NOMO-1 (cell line): ENCODE measurements at regions not wholly inside any gene's neighbourhood (a gene's known extent, or its start where the extent isn't known, plus 50 kb on each side); places are given as distances from the start of the nearest gene placed in this dataset.
"Not testable (repeated sequence)": the region's sequence is repeated elsewhere in the genome, so short reads cannot be mapped to it uniquely, and the experiment has no call there.

Experiments
- DNase-seq, 2 experiments: peaks; one replicate each; lab custom pipeline; 2025; ENCODE audit not compliant: unreplicated experiment in 2 of 2; lab: John Stamatoyannopoulos, UW

- no peak for DNase-seq
Measured at GRCh38 chr14:82759656-82760055, 1226.0 kb upstream of the SEL1L start.

- no peak for DNase-seq
Measured at GRCh38 chr14:82766123-82766522, 1232.5 kb upstream of the SEL1L start.

DNA sequence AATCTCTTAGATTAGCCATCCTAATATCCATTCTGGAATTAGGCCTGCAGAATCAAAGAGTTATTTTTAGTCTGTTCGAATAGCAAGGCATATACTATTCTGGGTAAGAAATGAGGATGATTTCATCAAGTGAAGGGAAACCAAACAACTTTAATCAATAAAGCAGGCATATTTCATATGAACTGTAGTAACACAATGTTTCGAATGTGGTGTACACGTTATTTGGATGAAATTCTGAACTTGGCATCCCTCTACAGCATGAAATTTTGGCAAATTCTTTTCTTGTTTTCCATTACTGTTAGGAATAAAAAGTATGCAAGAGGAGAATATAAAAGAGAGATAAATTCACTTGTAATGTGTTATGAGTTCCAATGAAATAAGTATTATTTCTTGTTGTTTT is 1233.3 kb upstream of the SEL1L start:
- no peak for DNase-seq

DNA sequence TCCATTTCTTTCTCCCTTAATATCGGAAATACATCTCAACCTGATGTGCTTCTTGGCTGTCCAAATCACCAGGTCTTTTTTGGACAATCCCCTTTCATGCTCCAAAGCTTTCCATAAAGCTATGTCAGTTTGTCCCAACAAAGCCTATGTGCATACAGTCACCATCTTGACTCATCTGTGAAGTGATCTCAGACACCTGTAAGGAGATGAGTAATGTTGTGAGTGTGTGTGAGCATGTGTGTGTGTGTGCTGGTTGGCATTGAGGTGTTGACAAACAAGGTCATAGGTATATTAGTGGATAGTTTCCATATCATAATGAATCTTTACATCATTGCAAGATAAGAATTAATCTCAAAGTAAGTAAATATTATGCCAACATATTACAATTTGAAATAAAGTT is 1243.3 kb upstream of the SEL1L start:
- no peak for DNase-seq

DNA sequence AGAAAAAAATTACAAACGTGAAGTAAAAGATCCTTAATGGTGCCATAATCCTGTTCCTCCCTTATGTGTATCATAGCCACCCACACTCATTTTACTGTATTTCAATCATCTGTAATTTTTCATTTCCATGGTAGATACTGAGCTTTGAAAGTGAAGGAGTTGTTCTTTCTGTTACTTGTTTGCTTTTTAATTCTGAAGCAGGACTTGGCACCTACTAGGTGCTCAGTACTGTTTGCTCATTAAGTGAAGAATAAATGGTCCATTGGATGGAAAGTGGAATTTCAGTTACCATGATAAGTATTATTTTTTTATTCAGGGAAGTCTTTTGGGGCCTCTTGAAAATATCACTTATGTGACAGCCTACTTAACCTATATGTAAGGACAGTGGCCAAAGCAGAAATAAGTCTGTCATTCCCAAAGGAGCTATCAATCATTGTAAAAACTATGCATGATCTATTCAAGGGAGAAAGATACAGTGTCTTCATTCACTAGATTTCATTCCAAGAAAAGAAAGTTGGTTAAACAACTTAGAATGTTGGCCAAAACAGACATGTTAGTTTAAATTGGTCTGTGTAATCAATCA is 1244.4 kb upstream of the SEL1L start:
- no peak for DNase-seq

DNA sequence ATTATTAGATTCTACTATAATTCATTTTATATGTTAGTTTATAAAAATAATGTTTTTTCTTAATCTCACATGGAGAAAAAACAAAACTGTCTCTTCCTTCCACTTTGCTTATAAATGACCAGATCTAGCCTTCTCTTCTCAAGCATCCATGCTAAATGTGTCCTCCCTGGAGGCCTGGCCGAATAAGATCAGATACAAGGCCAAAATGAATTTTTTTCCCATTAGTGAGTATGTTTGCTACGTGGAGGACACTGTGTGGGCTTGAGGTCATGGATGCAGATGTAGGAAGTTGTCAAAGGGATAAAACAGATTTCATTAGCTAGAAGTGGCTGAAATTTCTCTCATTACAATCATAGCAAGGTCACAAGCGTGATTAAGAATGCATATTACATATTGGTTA is 1244.9 kb upstream of the SEL1L start:
- DNase-seq: no peak

- no peak for DNase-seq
Measured at GRCh38 chr14:82779301-82779700, 1245.6 kb upstream of the SEL1L start.

DNA sequence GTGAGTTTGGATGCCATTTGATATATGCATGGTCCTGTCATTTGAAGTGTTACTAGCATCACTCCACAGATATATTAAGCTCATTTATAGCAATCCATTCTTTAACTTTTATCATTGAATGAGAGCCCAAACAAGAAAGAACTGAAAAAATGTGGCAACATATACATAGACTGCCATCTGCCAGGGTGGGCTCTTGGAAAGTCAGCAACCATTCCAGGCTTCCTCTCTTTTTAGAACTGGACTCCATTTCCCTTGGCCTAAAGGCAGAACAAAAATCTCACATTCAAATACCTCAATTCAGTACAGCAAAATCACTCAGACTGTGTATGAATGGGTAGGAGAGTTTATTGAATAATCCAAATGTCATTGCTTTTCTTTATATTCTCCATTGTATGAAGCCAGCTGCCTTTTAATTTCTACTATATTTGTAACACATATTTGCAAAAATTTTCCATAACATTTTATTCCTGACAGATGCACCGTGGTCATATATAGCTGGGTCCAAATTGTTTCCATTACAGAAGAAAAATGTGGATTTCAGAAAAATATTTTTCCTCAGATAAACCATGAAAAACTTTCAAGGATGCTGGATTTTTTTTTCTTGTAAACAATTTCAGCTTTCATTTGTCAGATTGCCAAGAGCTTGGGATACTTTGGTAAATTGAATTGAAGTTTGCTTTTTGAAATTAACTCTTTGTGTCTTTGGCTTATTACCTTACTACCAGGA is 1252.3 kb upstream of the SEL1L start:
- DNase-seq: no peak

DNA sequence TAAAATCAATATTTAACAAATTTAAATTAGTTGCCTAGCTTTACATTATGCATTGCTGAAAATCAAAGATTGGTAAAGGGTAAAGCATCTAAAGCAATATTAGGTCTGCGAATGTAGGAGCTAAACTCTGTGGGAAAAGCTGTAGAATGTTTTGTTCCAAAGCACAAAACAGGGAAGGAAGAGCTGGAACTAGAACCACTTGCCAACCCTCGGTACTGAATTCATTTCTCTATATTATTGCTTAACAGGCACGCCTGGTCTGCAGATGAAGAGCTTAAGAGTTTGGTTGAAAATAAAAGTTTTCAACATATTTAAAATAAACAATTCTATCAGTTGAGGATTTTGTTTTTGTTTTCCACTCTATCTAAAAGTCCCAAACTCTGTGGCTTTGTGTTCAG is 1252.8 kb upstream of the SEL1L start:
- no peak for DNase-seq

DNA sequence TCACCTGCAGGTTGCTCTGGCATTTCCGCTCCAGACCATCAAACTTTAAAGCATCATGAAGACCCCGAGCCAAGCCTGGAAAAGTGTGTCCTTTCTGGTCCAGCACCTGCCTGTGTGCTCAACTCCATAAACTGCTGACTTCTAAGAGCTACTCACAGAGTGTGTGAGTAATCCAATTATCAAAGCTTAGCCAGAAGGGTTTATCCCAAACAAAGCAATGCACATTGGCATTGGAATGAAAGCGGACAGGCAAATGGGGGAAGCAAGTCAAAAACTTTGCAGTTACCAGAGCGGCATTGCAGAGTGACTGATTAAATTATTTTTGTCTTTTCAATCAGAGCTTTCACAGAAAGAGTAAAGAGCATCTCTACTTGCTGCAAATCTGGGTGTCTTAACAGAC is 1262.4 kb upstream of the SEL1L start:
- DNase-seq: no peak

- DNase-seq: no peak
Measured at GRCh38 chr14:82798276-82798675, 1264.6 kb upstream of the SEL1L start.

GRCh38 chr14:82805892-82806825 is 1272.5 kb upstream of the SEL1L start:
- DNase-seq: no peak

GRCh38 chr14:82811246-82811645 is 1277.6 kb upstream of the SEL1L start:
- no peak for DNase-seq

- DNase-seq: not testable (repeated sequence)
Measured at GRCh38 chr14:82814339-82814738, 1280.7 kb upstream of the SEL1L start.

DNA sequence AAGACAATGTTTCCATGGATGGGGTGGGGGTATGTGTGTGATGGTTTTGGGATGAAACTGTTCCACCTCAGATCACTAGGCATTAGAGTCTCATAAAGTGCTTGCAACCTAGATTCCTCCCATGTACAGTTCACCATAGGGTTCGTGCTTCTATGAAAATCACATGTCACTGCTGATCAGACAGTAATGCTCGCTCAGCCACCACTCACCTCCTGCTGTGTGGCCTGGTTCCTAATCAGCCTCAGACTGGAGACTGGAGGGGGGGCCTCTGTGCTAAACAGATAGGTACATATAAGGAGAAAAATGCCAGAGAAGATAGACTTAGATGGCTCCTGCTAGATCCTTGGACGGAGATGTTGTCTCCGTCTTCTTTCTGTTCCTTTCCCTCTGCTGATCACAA is 1296.9 kb upstream of the SEL1L start:
- no peak for DNase-seq

DNA sequence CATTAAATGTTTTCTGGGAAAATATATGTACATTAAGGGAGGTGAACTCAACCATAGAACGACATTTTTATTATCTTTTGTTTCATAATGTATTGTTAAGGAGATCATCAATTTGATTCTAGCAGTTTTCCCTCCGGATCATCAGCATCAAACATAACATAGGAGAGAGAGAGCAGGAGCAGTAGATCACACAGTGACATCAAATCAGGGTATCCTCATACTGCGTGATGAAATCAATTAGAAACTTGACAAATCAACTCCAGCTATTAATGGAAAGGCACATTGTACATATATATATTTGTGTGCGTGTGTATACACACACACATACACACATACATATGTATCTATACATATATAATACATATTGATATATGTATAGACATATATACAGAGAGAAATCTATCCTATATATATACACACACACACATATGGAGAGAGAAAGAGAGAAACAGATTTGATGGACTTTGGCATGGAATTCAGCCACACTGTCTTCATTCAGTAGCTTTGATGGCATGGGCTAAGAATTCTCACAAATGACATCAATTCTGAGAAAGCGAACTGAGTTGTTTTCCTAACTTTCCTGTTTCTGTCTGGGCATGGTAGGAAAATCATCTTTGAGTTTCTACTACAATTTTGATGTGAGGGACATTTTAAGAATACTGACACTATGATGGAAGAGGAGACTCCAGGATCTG is 1302.8 kb upstream of the SEL1L start:
- DNase-seq: no peak

DNA sequence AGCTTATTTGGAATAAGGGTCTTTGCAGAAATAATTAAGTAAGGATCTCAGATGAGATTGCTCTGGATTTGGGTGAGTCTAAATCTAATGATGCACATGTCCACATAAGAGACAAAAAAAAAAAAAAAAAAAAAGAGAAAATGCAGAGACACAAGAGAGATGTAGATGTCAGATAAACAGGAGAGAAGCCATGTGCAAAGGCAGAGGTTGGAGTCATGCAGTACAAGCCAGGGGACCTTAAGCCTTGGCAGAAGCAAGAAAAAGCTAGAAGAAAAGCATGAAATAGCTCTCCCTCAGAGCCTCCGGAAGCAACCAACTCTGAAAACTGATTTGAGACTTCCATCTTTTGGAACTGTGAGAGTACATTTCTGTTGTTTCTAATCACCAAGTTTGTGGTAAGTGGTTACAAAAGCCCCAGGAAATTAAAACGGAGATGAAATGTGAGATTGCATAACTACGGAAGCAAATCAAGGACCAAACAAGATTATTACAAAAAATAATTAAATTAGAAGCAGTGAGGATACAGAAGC is 1304.0 kb upstream of the SEL1L start:
- DNase-seq: no peak

- no peak for DNase-seq
Measured at GRCh38 chr14:82850576-82850975, 1316.9 kb upstream of the SEL1L start.

DNA sequence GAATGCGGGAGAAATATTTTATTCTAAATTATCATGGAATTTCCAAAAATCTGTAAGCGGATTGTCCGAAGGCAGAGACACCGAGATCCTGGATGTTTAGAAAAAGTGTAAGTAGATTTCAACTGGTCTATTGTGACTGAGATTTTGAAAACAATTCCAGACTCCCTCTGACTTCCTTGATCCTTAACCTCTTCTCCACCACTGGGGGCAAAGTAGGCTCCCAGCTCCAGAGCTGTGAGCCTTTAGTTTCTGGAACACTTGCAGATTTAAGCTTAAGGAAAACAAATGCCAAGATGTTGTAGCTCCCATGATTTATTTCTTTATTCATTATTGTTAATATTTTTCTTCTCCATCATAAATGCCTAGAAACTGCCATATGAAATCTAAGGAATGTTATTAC is 1320.5 kb upstream of the SEL1L start:
- DNase-seq: no peak

DNA sequence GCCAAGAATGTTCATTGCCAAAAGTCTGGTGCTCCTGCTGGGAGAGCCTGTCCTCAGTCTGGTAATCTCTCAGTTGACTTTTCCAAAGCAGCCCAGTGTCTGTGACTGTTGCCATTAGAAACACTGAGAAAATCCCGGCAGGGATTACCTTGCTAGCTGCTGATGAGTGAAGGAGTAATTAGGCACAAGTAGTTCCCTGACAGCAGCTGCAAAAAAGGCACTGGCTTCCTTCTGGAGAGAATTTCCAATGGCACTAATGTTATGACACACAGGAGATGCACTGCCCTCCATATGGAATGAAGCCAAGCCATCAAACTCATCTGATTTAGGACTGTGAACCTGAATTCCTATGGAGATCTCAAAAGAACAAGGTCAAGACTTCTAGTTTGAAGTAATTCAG is 1321.2 kb upstream of the SEL1L start:
- DNase-seq: no peak

DNA sequence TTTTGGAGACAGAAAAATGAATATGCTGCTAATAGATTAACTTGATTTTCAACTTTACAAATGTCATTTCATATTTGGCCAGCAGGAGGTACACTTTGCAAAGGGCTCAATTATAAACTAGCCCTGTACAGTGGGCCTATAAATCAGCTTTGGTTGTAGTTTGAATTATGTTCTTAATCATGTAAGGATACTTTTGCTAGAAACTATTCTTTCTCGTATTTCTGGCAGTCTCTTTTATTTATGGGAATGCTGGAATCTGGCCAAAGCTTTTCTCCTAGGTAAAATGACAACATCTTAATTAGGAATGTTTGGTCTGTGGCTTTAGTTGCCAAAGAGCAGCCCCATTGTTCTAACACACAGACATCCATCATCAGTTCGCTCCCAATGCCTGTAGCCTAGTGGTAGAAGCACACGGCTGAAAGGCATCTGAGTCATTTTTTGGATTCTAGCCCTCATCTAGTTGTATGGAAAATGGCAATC is 1322.3 kb upstream of the SEL1L start:
- peak; percentile 36 to 48 for DNase-seq
